OCI-M1 (cell line): ENCODE measurements at regions not wholly inside any gene's neighbourhood (a gene's known extent, or its start where the extent isn't known, plus 50 kb on each side); places are given as distances from the start of the nearest gene placed in this dataset.

Source experiments
- DNase-seq: peaks from one replicate; lab custom pipeline; 2025; lab: John Stamatoyannopoulos, UW

DNA sequence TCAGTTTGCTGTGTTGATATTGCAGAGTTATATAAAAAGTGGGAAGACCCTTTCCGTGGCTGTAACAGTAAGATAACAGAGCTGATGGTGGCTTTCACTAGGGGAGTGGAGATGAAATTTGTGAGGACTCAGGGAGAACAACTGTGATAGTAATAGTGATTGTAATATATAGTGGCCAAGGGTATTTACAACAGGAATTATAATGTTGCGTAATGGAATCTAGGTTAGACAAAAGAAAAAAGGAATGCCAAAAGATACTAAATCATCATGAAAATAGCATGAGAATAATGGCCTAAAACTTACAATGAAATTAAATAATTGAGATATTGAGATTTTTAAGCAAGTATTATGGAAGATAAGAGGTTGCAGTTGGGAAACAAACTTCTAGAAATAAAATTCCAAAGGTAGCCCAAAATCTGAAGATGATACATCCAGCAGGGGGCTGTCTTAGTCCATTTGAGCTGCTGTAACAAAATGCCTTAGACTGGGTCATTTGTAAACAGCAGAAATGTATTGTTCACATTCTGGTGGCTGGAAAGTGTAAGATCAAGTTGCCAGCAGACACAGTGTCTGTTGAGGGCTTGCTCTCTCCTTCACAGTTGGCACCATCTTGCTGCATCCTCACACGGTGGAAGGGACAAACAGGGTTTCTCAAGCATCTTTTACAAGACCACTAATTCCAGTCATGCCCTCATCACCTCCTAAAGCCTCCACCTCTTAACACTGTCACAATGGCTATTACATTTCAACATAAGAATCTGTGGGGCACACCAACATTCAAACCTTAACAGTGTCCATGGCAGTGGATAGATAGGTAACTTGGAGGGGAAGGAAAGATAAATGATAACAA lies 711.2 kb downstream of the MRPL39 start:
- DNase-seq: peak; percentile 76

DNA sequence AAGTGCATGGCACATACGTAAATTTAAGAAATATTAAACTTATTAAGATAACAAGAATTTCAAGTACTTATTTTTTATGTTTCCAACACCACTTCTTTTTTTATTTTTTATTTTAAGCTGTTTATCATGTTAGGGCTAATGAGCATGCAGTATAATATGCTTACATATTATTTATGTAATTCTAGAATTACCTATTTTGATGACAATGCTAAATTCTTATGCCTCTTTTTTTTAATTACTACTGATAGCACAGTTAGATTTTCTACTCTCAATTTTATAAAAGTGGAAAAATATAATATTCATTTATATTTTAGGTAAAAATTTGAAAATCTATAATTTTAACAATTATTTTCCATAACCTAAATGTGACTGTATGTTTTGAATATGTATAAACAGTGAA lies 713.0 kb downstream of the MRPL39 start:
- no peak for DNase-seq

DNA sequence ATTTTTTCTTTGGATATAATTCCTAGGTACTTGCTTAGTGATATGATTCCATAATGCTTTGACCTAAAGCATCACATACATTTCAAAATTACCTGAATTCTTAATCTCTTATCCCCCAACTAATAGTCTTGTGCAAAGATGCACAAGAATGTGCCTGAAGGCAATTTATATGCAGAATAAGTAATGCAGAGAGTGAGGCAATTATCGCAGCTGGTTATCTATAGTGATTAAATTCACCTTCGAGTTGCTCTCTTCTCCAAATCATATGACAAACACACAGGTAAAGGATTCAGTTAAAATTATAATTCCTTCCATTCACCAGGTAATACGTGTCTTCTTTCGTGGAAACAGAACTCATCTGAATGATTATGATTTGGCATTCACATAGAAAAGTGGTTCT lies 717.3 kb downstream of the MRPL39 start:
- DNase-seq: no peak

DNA sequence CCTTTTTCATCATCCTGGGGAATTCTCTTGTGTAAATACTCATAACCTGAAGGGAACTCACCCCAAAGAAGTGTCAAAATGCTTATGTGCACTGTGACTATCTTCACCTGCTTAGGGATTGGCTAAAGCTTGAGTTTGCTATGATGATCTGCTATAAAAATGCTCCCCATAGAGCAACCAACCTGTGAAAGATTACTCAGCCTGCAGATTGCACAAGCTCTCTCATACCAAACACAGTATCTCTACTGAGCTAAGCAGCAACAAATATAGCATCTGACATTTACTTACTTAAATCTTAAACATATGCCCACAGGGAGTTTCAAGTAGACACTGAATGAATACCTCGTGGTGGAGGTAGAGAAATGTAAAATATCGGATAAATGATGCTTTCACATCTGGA lies 725.8 kb downstream of the MRPL39 start:
- DNase-seq: no peak

DNA sequence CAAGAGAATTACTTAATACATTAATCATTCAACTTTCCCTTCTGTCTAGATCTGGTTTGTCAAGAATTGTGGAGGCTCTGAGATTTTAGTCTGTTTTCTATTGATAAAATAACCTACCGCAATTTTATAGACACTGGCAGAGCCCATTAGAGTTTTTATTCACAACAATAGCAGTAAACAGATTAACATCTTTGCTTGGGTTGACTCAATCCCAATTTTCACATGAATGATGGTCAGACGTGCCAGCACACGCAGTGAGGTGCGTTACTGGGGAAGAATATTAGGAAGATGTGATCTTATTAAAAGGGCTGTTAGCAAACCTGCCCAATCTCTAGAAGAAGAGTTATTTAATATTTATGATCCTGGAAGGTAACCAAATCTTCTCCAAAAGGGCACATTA lies 736.6 kb downstream of the MRPL39 start:
- DNase-seq: no peak

DNA sequence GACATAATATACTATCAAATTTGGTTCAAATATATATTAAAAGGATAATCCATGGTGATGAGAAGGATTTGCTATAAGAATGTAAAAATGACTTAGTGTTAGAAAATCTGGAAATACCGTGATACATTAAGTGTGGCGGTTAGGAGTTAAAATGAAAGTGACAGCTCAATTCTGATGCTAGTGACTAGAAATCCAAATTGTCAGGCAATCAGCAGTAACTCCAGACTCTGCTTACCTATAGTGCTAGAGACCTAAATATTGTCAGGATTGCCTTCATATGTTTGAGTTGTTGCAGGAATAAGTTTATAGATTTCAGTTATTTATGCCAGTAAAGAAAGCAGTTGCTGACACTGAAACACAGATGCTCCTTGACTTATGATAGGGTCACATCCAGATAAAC lies 737.4 kb downstream of the MRPL39 start:
- no peak for DNase-seq

DNA sequence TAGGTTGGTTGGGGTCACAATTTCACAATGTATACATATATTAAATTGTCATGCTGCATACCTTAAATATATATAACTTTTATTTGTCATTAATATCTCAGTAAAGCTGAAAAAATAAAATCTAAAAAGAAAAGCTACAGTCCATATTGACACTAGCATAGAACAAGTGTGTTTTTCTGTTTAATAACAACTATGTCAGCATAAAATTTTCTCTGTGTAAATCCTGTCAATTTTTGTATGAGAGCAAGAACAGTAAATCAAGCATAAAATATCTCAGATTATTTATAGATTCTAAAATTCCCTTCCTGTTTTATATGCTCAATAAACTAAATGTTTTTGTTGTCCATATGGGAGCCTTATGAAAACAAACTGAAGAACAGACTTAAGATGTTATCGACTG lies 739.2 kb downstream of the MRPL39 start:
- DNase-seq: no peak

DNA sequence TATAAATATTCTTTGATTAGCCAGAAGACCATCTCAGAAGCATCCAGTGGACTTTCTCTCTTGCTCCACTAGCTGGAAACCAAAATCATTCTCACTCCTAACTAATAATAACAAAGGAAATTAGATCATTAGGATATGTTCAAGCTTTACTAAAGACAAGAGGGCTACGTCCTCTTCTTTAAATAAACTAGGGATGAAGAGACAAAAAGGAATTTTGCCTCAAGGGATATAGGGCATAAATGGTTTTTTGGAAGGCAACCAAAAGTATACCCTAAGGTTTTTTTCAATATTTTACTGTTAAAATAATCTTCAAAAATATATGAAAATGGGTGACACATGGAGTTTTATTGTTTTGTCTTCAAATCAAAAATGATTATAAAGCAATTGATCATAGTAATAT lies 745.8 kb downstream of the MRPL39 start:
- no peak for DNase-seq

DNA sequence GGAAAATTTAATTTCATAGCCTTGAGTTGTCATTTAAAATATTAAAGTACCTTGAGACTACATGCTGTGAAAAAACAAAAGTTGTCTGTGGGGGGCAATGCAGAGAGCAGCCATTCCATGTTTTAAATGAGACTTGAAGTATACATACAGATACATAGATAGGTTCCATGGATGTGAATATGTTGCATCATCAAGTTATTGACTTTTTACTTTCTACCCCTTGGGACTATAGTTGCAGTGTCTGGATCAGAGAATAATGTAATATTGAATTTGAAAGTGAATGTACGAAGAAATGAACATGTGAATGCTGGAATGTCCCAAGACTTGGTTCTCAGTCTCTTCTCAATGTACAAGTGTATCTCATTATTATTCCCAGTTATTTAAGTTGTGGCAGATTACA lies 751.0 kb downstream of the MRPL39 start:
- DNase-seq: no peak

DNA sequence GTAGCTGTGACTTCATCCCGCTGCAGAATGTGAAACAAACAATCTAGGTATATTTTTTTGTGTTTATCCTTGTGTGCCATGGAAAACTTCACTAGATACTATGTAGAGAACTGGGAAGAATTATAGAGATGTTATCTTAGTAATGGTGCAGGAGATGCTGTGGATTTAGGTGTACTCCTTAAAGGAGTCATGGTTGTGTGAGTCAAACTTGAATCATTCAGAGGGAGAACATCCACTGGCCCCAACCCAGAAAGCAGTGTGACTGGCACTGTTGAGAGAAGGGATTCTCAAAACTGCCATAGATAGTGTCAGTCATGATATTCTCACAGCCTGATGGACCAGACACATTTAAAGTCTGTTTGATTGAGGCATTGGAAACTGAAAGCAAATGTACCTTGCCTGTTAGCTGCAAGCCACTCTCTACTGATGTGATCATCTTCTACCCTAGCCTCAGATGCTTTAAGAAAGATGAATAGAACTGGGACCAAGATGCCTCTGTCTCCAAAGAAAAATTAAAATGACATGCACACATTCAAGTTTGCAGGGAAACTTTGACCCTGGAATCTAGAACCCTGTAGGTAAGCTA lies 754.6 kb downstream of the MRPL39 start:
- no peak for DNase-seq

DNA sequence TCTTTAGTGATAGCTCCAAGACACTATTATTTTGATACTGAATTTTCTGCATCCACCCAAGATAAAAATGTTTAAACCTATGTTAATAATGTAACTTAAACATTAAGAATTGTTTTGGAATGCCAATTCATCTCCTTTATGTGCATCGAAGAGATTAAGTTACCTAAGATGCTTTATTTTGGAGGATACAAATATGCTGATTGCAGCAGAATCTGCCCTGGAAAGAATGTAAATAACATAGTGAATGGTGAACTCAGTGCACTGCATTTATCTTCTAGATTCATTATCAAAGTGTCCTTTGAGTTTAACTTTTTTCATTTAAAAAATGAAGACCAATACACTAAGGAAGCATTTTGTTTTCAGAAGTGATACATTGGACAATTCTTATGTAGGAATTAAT lies 757.2 kb downstream of the MRPL39 start:
- DNase-seq: no peak

DNA sequence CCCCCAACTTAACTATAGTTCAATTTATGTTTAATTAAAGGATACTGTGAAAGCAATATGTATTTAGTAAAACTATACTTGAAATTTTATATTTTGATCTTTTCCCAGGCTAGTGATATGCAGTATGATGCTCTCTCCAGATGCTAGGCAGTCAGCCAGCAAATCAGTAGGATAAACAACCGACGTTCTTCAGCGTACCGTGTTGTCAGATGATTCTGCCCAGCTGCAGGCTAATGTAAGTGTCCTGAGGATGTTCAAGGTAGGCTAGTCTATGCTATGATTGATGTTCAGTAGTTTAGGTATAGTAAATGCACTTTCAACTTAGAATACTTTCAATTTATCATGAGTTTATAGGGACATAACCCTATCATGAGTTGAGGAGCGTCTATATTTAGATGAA lies 762.6 kb downstream of the MRPL39 start:
- no peak for DNase-seq

DNA sequence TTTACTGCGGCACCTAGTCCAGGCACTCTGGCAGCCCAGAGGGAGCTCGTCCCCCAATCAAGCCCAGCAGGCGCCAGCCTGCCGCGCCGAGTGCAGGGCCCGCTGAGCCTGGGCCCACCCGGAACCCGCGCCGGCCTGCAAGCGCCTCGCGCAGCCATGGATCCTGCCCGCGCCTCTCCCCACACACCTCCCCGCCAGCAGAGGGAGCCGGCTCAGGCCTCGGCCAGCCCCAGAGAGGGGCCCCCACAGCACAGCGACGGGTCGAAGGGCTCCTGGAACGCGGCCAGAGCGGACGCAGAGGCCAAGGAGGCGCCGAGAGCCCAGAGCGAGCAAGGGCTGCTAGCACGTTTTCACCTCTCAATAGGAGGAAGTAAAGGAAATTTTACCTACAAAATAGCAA lies 767.0 kb downstream of the MRPL39 start:
- no peak for DNase-seq

DNA sequence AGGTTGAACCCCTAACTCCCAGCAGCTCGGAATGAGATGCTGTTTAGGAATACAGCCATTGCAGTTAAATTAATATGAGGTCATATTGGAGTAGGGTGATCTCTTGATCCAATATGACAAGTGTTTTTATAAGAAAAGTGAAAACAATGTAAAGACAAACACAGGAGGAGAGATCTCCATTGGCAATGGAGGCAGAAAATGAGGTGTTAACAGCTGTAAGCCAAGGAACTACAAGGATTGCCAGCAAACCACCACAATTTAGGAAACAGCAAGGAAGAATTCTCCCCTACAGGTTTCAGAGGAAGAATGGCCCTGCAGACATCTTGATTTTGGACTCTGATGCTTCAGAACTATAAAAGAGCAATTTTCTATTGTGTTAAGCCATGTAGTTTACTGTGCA lies 774.3 kb downstream of the MRPL39 start:
- no peak for DNase-seq

DNA sequence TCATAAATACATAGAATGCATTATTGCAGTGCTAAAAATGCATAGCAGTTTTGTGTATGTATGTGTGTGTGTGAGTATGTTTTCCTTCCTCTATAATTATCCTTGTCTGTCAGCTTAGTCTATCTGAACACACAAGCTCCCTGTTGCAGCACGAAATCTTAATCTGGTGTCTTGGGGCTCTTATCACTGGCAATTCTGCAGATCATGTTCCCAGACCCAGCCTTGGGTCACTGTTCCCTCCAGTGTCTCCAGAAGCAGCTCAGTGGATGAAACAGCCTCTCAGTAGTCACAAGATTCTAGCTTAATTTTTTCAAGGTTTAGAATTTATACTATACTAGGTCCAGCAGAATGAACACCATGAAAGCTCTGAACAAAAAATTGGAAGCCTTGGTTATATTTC lies 777.9 kb downstream of the MRPL39 start:
- peak; percentile 65 for DNase-seq

DNA sequence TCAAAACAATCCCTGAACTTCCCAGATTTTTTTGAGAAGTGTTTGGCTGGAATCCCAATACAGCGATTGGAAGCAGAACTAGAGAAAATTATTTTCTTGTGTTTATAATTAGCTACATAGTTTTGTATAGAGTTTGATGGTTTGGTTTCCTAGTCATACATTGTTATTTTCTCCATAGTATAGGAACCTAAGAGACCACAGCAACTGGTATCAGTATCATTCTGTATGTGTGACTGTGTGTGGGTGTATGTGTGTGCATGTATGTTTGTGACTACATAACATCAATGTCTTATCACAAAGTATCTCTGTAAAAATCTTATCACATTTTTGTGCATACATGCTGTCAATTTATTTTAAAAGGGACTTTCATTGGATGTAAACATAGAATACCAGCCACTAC lies 780.5 kb downstream of the MRPL39 start:
- no peak for DNase-seq

DNA sequence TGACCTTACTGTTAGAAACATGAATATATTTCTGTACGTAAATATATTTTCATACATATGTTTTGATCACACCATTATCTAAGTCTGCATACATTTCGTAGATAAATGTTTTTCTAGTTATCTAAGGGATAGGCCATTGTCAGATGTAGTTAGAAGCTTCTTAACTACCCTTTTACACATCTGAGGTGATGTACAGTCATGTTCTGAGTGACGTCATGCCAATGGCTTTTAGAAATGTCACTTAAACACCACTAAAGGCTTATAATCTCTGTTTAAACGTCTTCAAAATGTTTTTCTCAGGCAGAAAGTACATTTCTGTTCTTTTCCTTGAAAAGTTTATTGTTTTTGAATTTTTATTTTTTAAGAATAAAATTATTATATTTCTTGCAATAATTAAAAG lies 781.9 kb downstream of the MRPL39 start:
- no peak for DNase-seq

DNA sequence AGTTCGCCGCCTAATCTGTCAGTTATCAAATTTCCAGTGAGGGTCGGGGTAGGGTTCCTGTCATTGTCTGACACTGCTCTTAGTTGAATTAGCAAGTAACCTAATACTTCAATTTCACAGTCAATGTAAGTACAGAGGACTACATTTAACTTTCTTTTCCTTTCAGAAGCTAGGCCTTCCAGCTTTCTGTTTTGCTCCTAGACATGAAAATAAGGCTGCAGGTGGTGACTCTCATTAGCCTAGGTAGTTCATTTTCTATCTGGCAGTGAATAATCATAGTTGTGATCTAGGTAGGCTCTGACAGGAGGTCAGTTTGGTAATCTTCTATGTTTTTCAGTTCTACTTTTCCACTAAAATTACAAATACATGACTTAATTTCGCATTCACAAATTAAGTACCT lies 783.1 kb downstream of the MRPL39 start:
- no peak for DNase-seq

DNA sequence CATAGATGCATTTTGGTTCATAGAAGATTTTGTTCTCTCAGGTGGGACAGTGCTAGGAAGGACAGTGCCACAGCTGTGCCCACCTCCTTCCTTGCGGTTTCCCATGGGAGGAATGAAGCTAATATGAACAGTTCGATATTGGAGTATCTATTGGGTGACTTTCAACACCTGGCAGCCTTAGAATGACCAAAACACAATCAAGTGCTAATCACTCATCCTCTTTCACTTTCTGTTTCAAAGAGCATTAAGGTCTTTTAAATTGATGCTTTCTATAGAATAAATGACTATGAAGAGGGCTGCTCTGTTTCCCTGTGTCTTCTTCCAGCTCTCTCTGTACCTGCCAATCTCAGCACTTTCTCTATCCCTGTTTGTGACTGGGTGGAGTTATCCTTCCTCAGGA lies 784.0 kb downstream of the MRPL39 start:
- peak; percentile 16 for DNase-seq

DNA sequence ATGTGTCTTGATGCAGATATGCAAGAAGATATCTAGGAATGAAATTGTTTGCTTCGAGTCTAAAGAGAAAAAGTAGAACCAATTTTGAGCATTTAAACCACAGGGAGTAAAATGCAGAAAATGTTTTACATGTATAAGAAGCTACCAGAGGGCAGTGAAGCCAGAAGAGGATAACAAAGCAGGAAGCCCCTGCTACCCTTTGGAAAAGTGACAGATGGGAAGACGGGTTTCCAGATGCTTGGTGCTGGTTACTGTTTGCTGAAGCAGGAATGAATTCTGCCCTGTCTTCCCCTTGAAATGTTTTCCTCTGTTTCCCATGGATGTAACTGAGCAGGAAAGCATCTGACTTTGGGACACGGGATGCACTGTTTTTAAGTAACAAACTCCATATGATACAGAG lies 822.2 kb downstream of the MRPL39 start:
- no peak for DNase-seq

DNA sequence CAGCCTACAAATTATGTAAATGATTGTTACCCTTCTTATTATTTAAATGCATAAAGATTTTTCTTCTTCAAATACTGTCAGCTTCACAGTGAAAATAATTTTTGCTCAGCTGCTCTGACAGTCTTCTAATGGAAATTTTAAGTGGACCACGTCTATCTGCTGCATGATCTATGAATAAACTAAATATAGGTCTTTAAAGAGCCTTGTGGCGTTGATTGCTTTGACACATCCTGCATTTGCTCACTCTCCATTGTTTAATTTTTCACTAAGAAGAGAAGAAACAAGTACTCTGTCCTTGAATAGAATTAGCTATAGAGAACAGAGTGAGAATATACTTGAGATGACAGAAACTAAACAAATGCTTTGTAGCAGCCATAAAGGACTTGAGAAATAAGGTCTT lies 826.1 kb downstream of the MRPL39 start:
- DNase-seq: no peak

DNA sequence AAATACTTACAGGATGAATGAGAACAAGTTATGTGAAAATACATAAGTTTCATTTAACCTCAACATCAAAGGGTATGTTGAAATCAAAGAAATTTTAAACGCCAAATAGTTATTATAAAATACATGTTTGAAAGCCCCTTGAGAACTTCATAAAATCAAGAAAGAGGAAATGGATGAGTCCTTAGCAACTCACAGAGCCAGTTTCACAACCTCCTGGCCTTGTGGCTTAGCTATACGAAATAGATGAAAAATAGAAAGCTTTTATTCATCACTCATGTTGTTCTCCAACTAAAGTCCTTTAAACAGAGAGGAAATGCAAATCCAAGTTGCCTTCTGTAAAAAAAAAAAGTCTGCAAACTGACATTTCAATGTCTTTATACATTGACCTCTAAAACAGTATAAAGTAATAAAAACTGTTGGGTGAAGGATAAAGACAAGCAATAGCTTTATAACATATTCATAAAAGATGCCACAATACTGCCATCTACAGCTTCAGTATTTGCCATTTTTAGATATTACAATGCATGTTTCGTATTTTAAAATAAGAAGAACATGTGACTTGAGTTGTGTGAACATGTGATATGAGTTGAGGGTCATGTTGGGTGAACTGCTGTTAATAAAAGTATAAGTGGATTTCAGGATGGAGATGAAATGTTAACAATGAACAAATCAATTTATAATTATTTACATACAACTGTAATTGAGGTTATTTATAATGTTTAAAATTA lies 847.8 kb downstream of the MRPL39 start:
- peak; percentile 78 for DNase-seq

DNA sequence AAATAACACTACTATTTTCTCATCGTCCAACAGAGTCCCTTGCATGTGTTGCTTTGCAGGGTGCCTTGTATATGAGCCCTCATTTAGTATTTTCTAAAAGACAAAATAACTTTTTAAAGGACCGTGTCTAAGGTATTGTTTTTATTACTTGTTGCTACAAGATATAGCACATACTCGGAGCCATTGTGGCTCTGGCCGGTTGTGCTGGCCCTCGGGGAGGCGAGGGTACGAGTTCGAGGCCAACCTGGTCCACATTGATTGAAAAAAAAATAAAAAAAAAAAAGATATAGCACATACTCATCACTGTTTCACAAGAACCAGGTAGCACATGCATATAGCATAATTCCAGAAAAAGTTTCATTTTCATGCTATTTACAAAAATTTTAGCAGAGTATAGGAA lies 869.2 kb downstream of the MRPL39 start:
- DNase-seq: no peak
